RWPE1 (cell line): ENCODE measurements at regions not wholly inside any gene's neighbourhood (a gene's known extent, or its start where the extent isn't known, plus 50 kb on each side); places are given as distances from the start of the nearest gene placed in this dataset.
A peak's percentile ranks its signal among the peaks of the same experiment; 100 is the strongest.

Experiments used
- CTCF ChIA-PET: fragments of 350-600 bp; sonication (Branson Sonifier 250); formaldehyde crosslinking; extraction: SDS; loops from one replicate; lab custom pipeline; 2021; lab: Yijun Ruan, JAX
- POLR2A ChIA-PET: fragments of 400-600 bp; formaldehyde crosslinking; extraction: SDS; loops from one replicate; lab custom pipeline; 2020; ENCODE audit warnings: antibody characterized with exemption; ENCODE audit not compliant: low non-redundant PET; lab: Yijun Ruan, JAX
- DNase-seq: peaks from one replicate; pipeline ENCODE4 v3.0.0; 2012; ENCODE audit warnings: low spot score
- H3K27ac ChIP-seq: fragments of 450-650 bp; 2 replicates; pipeline ENCODE4 v1.5.1; 2017
- CTCF ChIP-seq: fragments of 450-650 bp; conservative IDR thresholded peaks from 2 replicates; pipeline ENCODE4 v1.5.1; 2017; ENCODE audit warnings: low read depth, mild to moderate bottlenecking

DNA sequence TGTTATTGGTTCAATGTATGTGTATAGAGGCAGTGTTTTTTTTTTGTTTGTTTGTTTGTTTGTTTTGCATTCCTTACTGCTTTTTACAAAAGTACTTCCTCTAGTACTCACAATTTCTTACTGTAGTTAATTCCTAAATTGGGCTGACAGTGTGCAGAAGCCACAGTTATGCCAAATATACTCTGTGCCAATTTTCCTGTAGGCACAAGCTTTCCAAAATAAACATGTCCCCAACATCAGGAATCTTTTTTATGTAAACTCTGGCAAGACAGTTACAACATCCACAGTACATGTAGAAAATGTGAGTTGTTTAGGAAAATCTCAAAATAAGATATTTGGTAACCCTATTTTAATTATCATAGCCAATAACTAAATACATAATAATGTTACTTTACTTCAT, 161.6 kb upstream of the TSLP start:
- POLR2A ChIA-PET: no interaction called here
- no peak for TF ChIP-seq CTCF
- CTCF ChIA-PET: interaction anchor here (0.6 kb wide), 1 partner anchor 228 kb away, joined by 3 read pairs; no protein-coding TSS in a partner anchor
- DNase-seq: no peak
- H3K27ac ChIP-seq: no peak overlapping the region

GRCh38 chr5:110913221-110913620, 158.3 kb upstream of the TSLP start:
- TF ChIP-seq CTCF: no peak
- POLR2A ChIA-PET: no interaction called here
- DNase-seq: no peak
- no peak overlapping the region for H3K27ac ChIP-seq
- CTCF ChIA-PET: interaction anchor here (0.6 to 0.8 kb wide), 2 partner anchors 11 to 1507 kb away, joined by 3 read pairs; no protein-coding TSS in a partner anchor

DNA sequence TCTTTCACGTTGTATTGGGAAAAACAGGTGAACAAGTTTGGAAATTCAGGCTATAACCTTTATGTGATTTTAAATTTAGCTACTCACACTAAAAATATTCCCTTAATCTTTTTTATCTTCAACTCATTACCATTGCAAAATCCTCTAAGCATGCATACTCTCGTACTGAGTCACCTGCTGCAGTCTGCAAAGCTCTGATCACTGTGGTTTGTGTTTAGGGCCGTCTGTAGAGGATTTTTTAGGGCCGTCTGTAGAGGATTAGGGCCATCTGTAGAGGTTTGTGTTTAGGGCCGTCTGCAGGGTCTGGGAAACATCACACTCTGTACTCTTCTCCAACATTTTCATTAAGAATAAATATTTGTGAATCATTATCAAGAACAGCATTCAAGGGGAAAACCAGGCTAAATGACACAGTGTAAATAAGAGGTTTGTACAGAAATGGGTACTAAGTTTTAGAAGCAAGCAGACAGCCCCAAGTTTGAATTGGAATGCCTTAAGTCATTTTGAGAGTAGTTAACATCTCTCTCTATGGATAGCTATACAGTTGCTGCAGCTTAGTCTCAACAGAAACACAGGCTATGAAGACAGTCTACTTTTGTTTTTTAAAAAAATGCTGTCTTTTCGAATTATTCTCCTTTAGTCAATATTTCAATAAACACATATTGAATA, 155.0 kb upstream of the TSLP start:
- ChIA-PET CTCF (interaction anchor here (0.5 to 0.9 kb wide), 5 partner anchors 10 to 216 kb away, joined by 3 read pairs; no protein-coding TSS in a partner anchor), POLR2A (no interaction called here)
- DNase-seq: peak; percentile 80
- H3K27ac ChIP-seq: no peak overlapping the region
- TF ChIP-seq CTCF: no peak

- no peak for TF ChIP-seq CTCF
- POLR2A ChIA-PET: interaction anchor here (0.7 kb wide), 1 partner anchor 174 kb away, joined by 3 read pairs; no protein-coding TSS in a partner anchor
- no peak for DNase-seq
Measured at GRCh38 chr5:110917161-110917875, 154.2 kb upstream of the TSLP start.

DNA sequence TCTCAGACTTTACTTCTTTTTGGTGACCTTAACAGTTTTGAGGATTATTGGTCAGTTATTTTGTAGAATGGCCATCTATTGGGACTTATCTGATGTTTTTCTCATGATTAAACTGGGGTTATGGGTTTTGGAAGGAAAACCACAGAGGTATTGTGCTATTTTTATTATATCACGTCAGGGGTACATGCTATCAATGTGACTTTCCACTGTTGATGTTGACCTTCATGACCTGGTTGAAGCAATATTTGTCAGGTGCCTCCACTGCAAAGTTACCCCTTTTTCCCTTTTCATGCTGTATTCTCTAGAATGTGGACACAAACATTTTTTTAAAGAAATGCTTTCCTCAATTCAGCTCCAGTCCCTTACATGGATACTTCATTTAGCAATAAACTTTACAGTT, 152.8 kb upstream of the TSLP start:
- ChIA-PET CTCF (no interaction called here), POLR2A (no interaction called here)
- no peak for TF ChIP-seq CTCF
- DNase-seq: no peak
- no peak overlapping the region for H3K27ac ChIP-seq

More at GRCh38 chr5:110917161-110917875, 154.2 kb upstream of the TSLP start:
- CTCF ChIA-PET: interaction anchor here (0.6 to 0.7 kb wide), 2 partner anchors 205 to 544 kb away, joined by 3 to 5 read pairs; no protein-coding TSS in a partner anchor
- no peak overlapping the region for H3K27ac ChIP-seq

DNA sequence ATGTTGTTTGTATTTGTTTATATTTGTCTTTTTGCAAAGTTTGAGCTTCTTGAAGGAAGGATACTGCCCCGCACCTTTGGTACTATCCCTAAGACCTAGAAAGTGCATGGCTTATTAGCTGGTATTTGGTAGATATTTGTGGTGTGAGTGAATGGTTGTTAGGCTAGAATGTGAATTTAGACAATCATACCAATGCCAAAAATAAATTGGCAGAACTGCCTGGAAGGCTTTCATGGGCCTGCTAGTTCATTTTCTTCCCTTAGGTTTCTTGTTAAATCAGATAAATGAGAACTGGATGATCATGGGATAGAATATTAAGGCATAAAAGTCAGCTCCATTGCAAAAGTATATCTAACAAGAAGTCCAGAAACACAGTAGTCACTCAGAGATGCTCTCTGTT, 147.5 kb upstream of the TSLP start:
- DNase-seq: no peak
- ChIA-PET POLR2A (no interaction called here), CTCF (interaction anchor here (0.7 kb wide), 1 partner anchor 11 kb away, joined by 3 read pairs; no protein-coding TSS in a partner anchor)
- TF ChIP-seq CTCF: no peak
- no peak overlapping the region for H3K27ac ChIP-seq
